Caco-2 (cell line): ENCODE measurements at regions not wholly inside any gene's neighbourhood (a gene's known extent, or its start where the extent isn't known, plus 50 kb on each side); places are given as distances from the start of the nearest gene placed in this dataset.

ENCODE experiments used
- BruUV-seq: library from RNA; stranded (reverse); fragments of 400-500 nt; replicated peaks from 2 replicates; lab custom pipeline; 2021; lab: Mats Ljungman, UMichigan
- CTCF ChIA-PET: fragments of 300-600 bp; sonication (Branson Sonifier 250); formaldehyde crosslinking; loops from one replicate; lab custom pipeline; 2022; ENCODE audit warnings: antibody characterized with exemption; lab: Charles Lee
- POLR2A ChIA-PET: fragments of 300-600 bp; sonication (Branson Sonifier 250); formaldehyde crosslinking; loops from one replicate; lab custom pipeline; 2022; ENCODE audit warnings: antibody characterized with exemption; lab: Charles Lee
- DNase-seq, 2 experiments: peaks; one replicate each; pipeline versions ENCODE4 v3.0.0 to v3.0.0-alpha.2; 2020 to 2022
- H3K27me3 ChIP-seq: replicated peaks from 2 replicates; pipeline ENCODE4 v1.6.0; 2011; ENCODE audit warnings: low read length; ENCODE audit not compliant: control insufficient read depth, insufficient read depth
- H3K36me3 ChIP-seq: 2 replicates; pipeline ENCODE4 v1.5.1; 2011; ENCODE audit warnings: low read length; ENCODE audit not compliant: control insufficient read depth, insufficient read depth
- H3K4me1 ChIP-seq: fragments of 250-450 bp; sonication (Bioruptor Pico); 2 replicates; pipeline ENCODE4 v1.5.1; 2020; ENCODE audit warnings: mild to moderate bottlenecking
- H3K4me3 ChIP-seq: 2 replicates; pipeline ENCODE4 v1.5.1; 2011; ENCODE audit warnings: low read depth, mild to moderate bottlenecking, control low read depth, low read length
- H3K9me3 ChIP-seq: fragments of 250-450 bp; sonication (Bioruptor Pico); 2 replicates; pipeline ENCODE4 v1.5.1; 2020; ENCODE audit warnings: mild to moderate bottlenecking, moderate library complexity
- H3K27ac Mint-ChIP-seq: one replicate; pipeline ENCODE4 v1.8.0; 2022; ENCODE audit warnings: mixed read lengths; ENCODE audit not compliant: unreplicated experiment
- H3K27me3 Mint-ChIP-seq: one replicate; pipeline ENCODE4 v1.8.0; 2022; ENCODE audit warnings: mixed read lengths; ENCODE audit not compliant: insufficient read depth, unreplicated experiment
- H3K36me3 Mint-ChIP-seq: one replicate; pipeline ENCODE4 v1.8.0; 2022; ENCODE audit warnings: mild to moderate bottlenecking, mixed read lengths; ENCODE audit not compliant: insufficient read depth, unreplicated experiment
- H3K4me1 Mint-ChIP-seq: one replicate; pipeline ENCODE4 v1.8.0; 2022; ENCODE audit warnings: low read depth, mixed read lengths; ENCODE audit not compliant: unreplicated experiment
- H3K4me3 Mint-ChIP-seq: one replicate; pipeline ENCODE4 v1.8.0; 2022; ENCODE audit warnings: mild to moderate bottlenecking, moderate library complexity, mixed read lengths; ENCODE audit not compliant: unreplicated experiment
- H3K9me3 Mint-ChIP-seq: one replicate; pipeline ENCODE4 v1.8.0; 2022; ENCODE audit warnings: mixed read lengths; ENCODE audit not compliant: unreplicated experiment
- CTCF ChIP-seq, 2 experiments: fragments of 200-600 bp in 1 of 2; IDR thresholded peaks; 1 replicate in 1 of 2; 2 replicates in 1 of 2; pipeline versions ENCODE4 v1.5.1 to v1.8.0; 2011 to 2022; ENCODE audit warnings: antibody characterized with exemption in 1 of 2, control low read depth in 1 of 2, inconsistent platforms in 1 of 2, low read depth in 1 of 2, low read length in 1 of 2, mild to moderate bottlenecking in 1 of 2, moderate library complexity in 1 of 2; ENCODE audit not compliant: insufficient read depth in 1 of 2, severe bottlenecking in 1 of 2, unreplicated experiment in 1 of 2
- intact Hi-C: fragments of 100-400 bp; cut with micrococcal nuclease; formaldehyde crosslinking; loops from one replicate; pipeline ENCODE4 v1.10.0; 2022; ENCODE audit not compliant: unreplicated experiment

GRCh38 chr2:16336491-16336890, 329.1 kb downstream of the CYRIA start:
- ChIA-PET POLR2A (no interaction called here), CTCF (no interaction called here)
- peaks cover 37% of the 10 kb centered on the region for H3K4me1 Mint-ChIP-seq
- no peak overlapping the region for H3K4me3 Mint-ChIP-seq
- no peaks in the 10 kb centered on the region; the same call in 1 of the 2 replicates for H3K9me3 ChIP-seq
- H3K9me3 Mint-ChIP-seq = peaks cover 34% of the 10 kb centered on the region
- H3K27me3 Mint-ChIP-seq = no peaks in the 10 kb centered on the region
- H3K4me3 ChIP-seq = no peak overlapping the region
- H3K27ac Mint-ChIP-seq = no peak overlapping the region
- no peaks in the 10 kb centered on the region for H3K36me3 ChIP-seq
- H3K27me3 ChIP-seq = no peaks in the 10 kb centered on the region
- peaks cover 4% of the 10 kb centered on the region for H3K36me3 Mint-ChIP-seq
- H3K4me1 ChIP-seq = peaks cover 17% of the 10 kb centered on the region
- no peak for DNase-seq
- intact Hi-C loops = no loop called here
- no TSS peak for BruUV-seq
- TF ChIP-seq CTCF (IDR thresholded peaks at IDR 0.05; ENCODE audit: insufficient read depth in 1 of 2, low read depth in 1 of 2, low read length in 1 of 2, severe bottlenecking in 1 of 2, unreplicated experiment in 1 of 2) = no peak

- TF ChIP-seq CTCF (IDR thresholded peaks at IDR 0.05; ENCODE audit: insufficient read depth in 1 of 2, low read depth in 1 of 2, low read length in 1 of 2, severe bottlenecking in 1 of 2, unreplicated experiment in 1 of 2) = no peak
- no peak for DNase-seq
- ChIA-PET CTCF (no interaction called here), POLR2A (no interaction called here)
- no peaks in the 10 kb centered on the region for H3K36me3 ChIP-seq
- peaks cover 4% of the 10 kb centered on the region for H3K36me3 Mint-ChIP-seq
- no peaks in the 10 kb centered on the region for H3K27me3 ChIP-seq
- H3K27ac Mint-ChIP-seq = no peak overlapping the region
- no peak overlapping the region for H3K4me3 ChIP-seq
- H3K9me3 Mint-ChIP-seq = peaks cover 33% of the 10 kb centered on the region
- intact Hi-C loops = no loop called here
- BruUV-seq = no TSS peak
- H3K4me1 ChIP-seq = peaks cover 23% of the 10 kb centered on the region
- peaks cover 42% of the 10 kb centered on the region for H3K4me1 Mint-ChIP-seq
- H3K9me3 ChIP-seq = no peaks in the 10 kb centered on the region; the same call in 1 of the 2 replicates
- no peak overlapping the region for H3K4me3 Mint-ChIP-seq
- H3K27me3 Mint-ChIP-seq = no peaks in the 10 kb centered on the region
These were observed 329.7 kb downstream of the CYRIA start for GRCh38 chr2:16335947-16336346.

- peaks cover 33% of the 10 kb centered on the region for H3K9me3 Mint-ChIP-seq
- peaks cover 46% of the 10 kb centered on the region for H3K4me1 Mint-ChIP-seq
- intact Hi-C loops = no loop called here
These were observed 330.1 kb downstream of the CYRIA start for GRCh38 chr2:16335604-16335930.

More at GRCh38 chr2:16335604-16335930, 330.1 kb downstream of the CYRIA start:
- no TSS peak for BruUV-seq
- Histone ChIP-seq H3K4me3 (no peak overlapping the region), H3K36me3 (no peaks in the 10 kb centered on the region), H3K27me3 (no peaks in the 10 kb centered on the region), H3K4me1 (peaks cover 27% of the 10 kb centered on the region), H3K9me3 (no peaks in the 10 kb centered on the region; the same call in 1 of the 2 replicates)
- Mint-ChIP-seq H3K27me3 (no peaks in the 10 kb centered on the region), H3K27ac (no peak overlapping the region), H3K4me3 (no peak overlapping the region), H3K36me3 (peaks cover 4% of the 10 kb centered on the region)
- no peak for TF ChIP-seq CTCF (IDR thresholded peaks at IDR 0.05; ENCODE audit: insufficient read depth in 1 of 2, low read depth in 1 of 2, low read length in 1 of 2, severe bottlenecking in 1 of 2, unreplicated experiment in 1 of 2)
- DNase-seq = no peak
- ChIA-PET POLR2A (no interaction called here), CTCF (no interaction called here)
